ENCODE measurements at regions not wholly inside any gene's neighbourhood (a gene's known extent, or its start where the extent isn't known, plus 50 kb on each side); places are given as distances from the start of the nearest gene placed in this dataset.

GRCh38 chrX:122667667-122668066, 516.4 kb upstream of the GRIA3 start (continued):
- no peak for TF ChIP-seq MYC (IDR thresholded peaks at IDR 0.05; ENCODE audit: insufficient read depth, insufficient read length, insufficient replicate concordance, low read length, severe bottlenecking)
- TF ChIP-seq EZH2 (IDR thresholded peaks at IDR 0.05; ENCODE audit: borderline replicate concordance, control insufficient read depth, low read depth, low read length) = no peak
- TF ChIP-seq NR2F1 (conservative IDR thresholded peaks at IDR 0.05) = no peak
- no peak for TF ChIP-seq PAX8 (IDR thresholded peaks at IDR 0.05)
- no peak for TF ChIP-seq MAX (IDR thresholded peaks at IDR 0.05; ENCODE audit: low read depth, low read length)
- TF ChIP-seq HDAC6 (IDR thresholded peaks at IDR 0.05; ENCODE audit: unreplicated experiment) = no peak

- no peak overlapping the region for H2AFZ ChIP-seq (ENCODE audit: control insufficient read depth, low read depth, low read length)
- no peak overlapping the region for H3K9ac ChIP-seq (ENCODE audit: control insufficient read depth, insufficient read depth, low read length)
- FAIRE-seq (no peak), DNase-seq (ENCODE audit: low read depth, low spot score) (no peak), ATAC-seq (no peak)
- in situ Hi-C loops (cut with MboI) = no loop called here
- H4K20me1 ChIP-seq (ENCODE audit: control insufficient read depth, insufficient read depth) = no peaks in the 10 kb centered on the region
- RAD21 ChIA-PET (ENCODE audit: unreplicated experiment) = no interaction called here
- H3K36me3 ChIP-seq (ENCODE audit: control insufficient read depth in 2 of 2, insufficient read depth in 2 of 2, low read length in 1 of 2) = no peaks in the 10 kb centered on the region
- CTCF ChIA-PET = interaction anchor here (1.3 kb wide), 1 partner anchor 14 kb away, joined by 3 read pairs; no protein-coding TSS in a partner anchor
- SMC1A ChIA-PET (ENCODE audit: uncharacterized antibody, unreplicated experiment) = interaction anchor here (0.6 to 1.3 kb wide), 3 partner anchors 240 to 718 kb away, joined by 3 read pairs; no protein-coding TSS in a partner anchor
- H3K27me3 ChIP-seq (replicated peaks in 1 of 2; ENCODE audit: control insufficient read depth in 2 of 2, insufficient read depth in 2 of 2, low read length in 1 of 2) = no peaks in the 10 kb centered on the region
- H3K79me2 ChIP-seq (ENCODE audit: control insufficient read depth, insufficient read depth, low read length) = no peaks in the 10 kb centered on the region
- no peak overlapping the region for H3K4me3 ChIP-seq
- POLR2A ChIA-PET = no interaction called here
- no peak overlapping the region for H3K27ac ChIP-seq (ENCODE audit: control insufficient read depth, insufficient read depth)
- WGBS (ENCODE audit: insufficient coverage, insufficient replicate concordance, low lambda C conversion rate, missing lambda C conversion rate) = 0% methylated on average over 1 of the region's 1 CpG
- no TSS peak for BruUV-seq (replicated peaks)
- no peak overlapping the region for H3K4me2 ChIP-seq (ENCODE audit: control insufficient read depth, insufficient read depth)
- no peaks in the 10 kb centered on the region for H3K4me1 ChIP-seq (ENCODE audit: control insufficient read depth, insufficient read depth, low read length)
- H3K9me3 ChIP-seq (replicated peaks; ENCODE audit: control insufficient read depth, insufficient read depth, low read length) = no peaks in the 10 kb centered on the region
- intact Hi-C loops (cut with micrococcal nuclease; ENCODE audit: unreplicated experiment) = no loop called here
- TF ChIP-seq RELA (IDR thresholded peaks at IDR 0.05; ENCODE audit: borderline replicate concordance, partially characterized antibody) (no peak), ASH2L (IDR thresholded peaks at IDR 0.05; ENCODE audit: borderline replicate concordance, low read depth) (no peak), MTA2 (IDR thresholded peaks at IDR 0.05; ENCODE audit: low read depth) (no peak), CBX5 (IDR thresholded peaks at IDR 0.05; ENCODE audit: low read depth) (no peak), YBX1 (IDR thresholded peaks at IDR 0.05) (no peak), ZBED1 (IDR thresholded peaks at IDR 0.05; ENCODE audit: borderline replicate concordance) (no peak), EZH2 (IDR thresholded peaks at IDR 0.05; ENCODE audit: borderline replicate concordance, control insufficient read depth, low read depth, low read length) (no peak), ZNF24 (IDR thresholded peaks at IDR 0.05) (no peak), PBX3 (IDR thresholded peaks at IDR 0.05; ENCODE audit: insufficient replicate concordance, low read depth, low read length) (no peak), E4F1 (IDR thresholded peaks at IDR 0.05; ENCODE audit: borderline replicate concordance, partially characterized antibody) (no peak), LARP7 (IDR thresholded peaks at IDR 0.05) (no peak), SPI1 (IDR thresholded peaks at IDR 0.05; ENCODE audit: borderline replicate concordance, insufficient read depth, low read depth, low read length) (no peak)
These were observed 480.3 kb upstream of the GRIA3 start for GRCh38 chrX:122703762-122704161.

Measured in GM12878 (cell line).